CD14-positive monocyte (primary cell): ENCODE measurements at regions not wholly inside any gene's neighbourhood (a gene's known extent, or its start where the extent isn't known, plus 50 kb on each side); places are given as distances from the start of the nearest gene placed in this dataset.

Source experiments
- DNase-seq, 3 donors: peaks; one replicate each; pipeline ENCODE4 v3.0.0-alpha.2; 2011 to 2022
- H2AFZ ChIP-seq: 2 replicates; pipeline ENCODE4 v1.6.0; 2012; ENCODE audit warnings: mild to moderate bottlenecking, low read depth, low read length, inconsistent platforms; ENCODE audit not compliant: insufficient read depth, poor library complexity, severe bottlenecking
- H3K27ac ChIP-seq, 2 donors: 1 replicate in 1 of 2; 2 replicates in 1 of 2; pipeline ENCODE4 v1.5.1; 2012 to 2013; ENCODE audit warnings: low read length in 2 of 2, control low read depth in 1 of 2, inconsistent platforms in 1 of 2, low read depth in 1 of 2, mild to moderate bottlenecking in 1 of 2
- H3K27me3 ChIP-seq, 2 donors: one replicate each; pipeline versions ENCODE4 v1.6.0 to v1.6.1; 2011 to 2013; ENCODE audit warnings: low read length in 2 of 2; ENCODE audit not compliant: control insufficient read depth in 2 of 2, insufficient read depth in 2 of 2
- H3K36me3 ChIP-seq, 2 donors: replicated peaks in 1 of 2; 1 replicate in 1 of 2; 2 replicates in 1 of 2; pipeline versions ENCODE4 v1.5.1 to v1.6.1; 2012 to 2013; ENCODE audit warnings: low read length in 2 of 2, control low read depth in 1 of 2, inconsistent platforms in 1 of 2, mild to moderate bottlenecking in 1 of 2; ENCODE audit not compliant: insufficient read depth in 2 of 2, control insufficient read depth in 1 of 2
- H3K4me1 ChIP-seq, 2 donors: 1 replicate in 1 of 2; 2 replicates in 1 of 2; pipeline versions ENCODE4 v1.5.1 to v1.6.1; 2012 to 2013; ENCODE audit warnings: low read length in 2 of 2, control low read depth in 1 of 2, inconsistent platforms in 1 of 2, mild to moderate bottlenecking in 1 of 2, moderate library complexity in 1 of 2; ENCODE audit not compliant: insufficient read depth in 2 of 2, control insufficient read depth in 1 of 2
- H3K4me2 ChIP-seq: replicated peaks from 2 replicates; pipeline ENCODE3; 2012; ENCODE audit warnings: low read length, moderate library complexity, mild to moderate bottlenecking; ENCODE audit not compliant: poor library complexity, severe bottlenecking; ENCODE audit errors: extremely low read depth
- H3K4me3 ChIP-seq, 3 experiments: fragments of 200-600 bp in 1 of 3; sonication (generic) in 1 of 3; replicated peaks in 1 of 3; 1 replicate in 2 of 3; 2 replicates in 1 of 3; pipeline ENCODE4 v1.5.1; 2011 to 2013; ENCODE audit warnings: low read length in 3 of 3, mild to moderate bottlenecking in 3 of 3, control low read depth in 2 of 3, low read depth in 2 of 3, inconsistent platforms in 1 of 3, moderate library complexity in 1 of 3
- H3K79me2 ChIP-seq: 2 replicates; pipeline ENCODE4 v1.6.0; 2012; ENCODE audit warnings: mild to moderate bottlenecking, control low read depth, inconsistent platforms, low read length, moderate library complexity; ENCODE audit not compliant: insufficient read depth
- H3K9ac ChIP-seq: 2 replicates; pipeline ENCODE4 v1.6.0; 2017; ENCODE audit warnings: low read length, mild to moderate bottlenecking; ENCODE audit not compliant: insufficient read depth, poor library complexity, severe bottlenecking
- H3K9me3 ChIP-seq, 2 donors: replicated peaks in 1 of 2; 1 replicate in 1 of 2; 2 replicates in 1 of 2; pipeline versions ENCODE4 v1.5.1 to v1.6.1; 2012 to 2013; ENCODE audit warnings: low read length in 2 of 2, control low read depth in 1 of 2; ENCODE audit not compliant: control insufficient read depth in 1 of 2, insufficient read depth in 1 of 2
- H4K20me1 ChIP-seq: 2 replicates; pipeline ENCODE4 v1.6.0; 2012; ENCODE audit warnings: mild to moderate bottlenecking, low read length, control low read depth, moderate library complexity; ENCODE audit not compliant: insufficient read depth
- H3K27ac Mint-ChIP-seq, 7 donors: one replicate each; pipeline ENCODE4 v1.8.0; 2020; ENCODE audit warnings: mild to moderate bottlenecking in 7 of 7, mixed read lengths in 7 of 7, moderate library complexity in 6 of 7, inconsistent platforms in 2 of 7
- H3K27me3 Mint-ChIP-seq, 3 donors: one replicate each; pipeline ENCODE4 v1.8.0; 2021 to 2022; ENCODE audit warnings: low read depth in 3 of 3, mild to moderate bottlenecking in 3 of 3, mixed read lengths in 3 of 3, moderate library complexity in 3 of 3, inconsistent platforms in 1 of 3
- H3K36me3 Mint-ChIP-seq, 2 donors: one replicate each; pipeline ENCODE4 v1.8.0; 2020; ENCODE audit warnings: mixed read lengths in 2 of 2, inconsistent platforms in 1 of 2, mild to moderate bottlenecking in 1 of 2
- H3K4me1 Mint-ChIP-seq: one replicate; pipeline ENCODE4 v1.8.0; 2020; ENCODE audit warnings: mild to moderate bottlenecking, mixed read lengths
- H3K4me3 Mint-ChIP-seq, 2 donors: one replicate each; pipeline ENCODE4 v1.8.0; 2020; ENCODE audit warnings: mild to moderate bottlenecking in 2 of 2, mixed read lengths in 2 of 2, moderate library complexity in 1 of 2
- H3K9me3 Mint-ChIP-seq, 7 donors: one replicate each; pipeline ENCODE4 v1.8.0; 2020 to 2022; ENCODE audit warnings: mixed read lengths in 7 of 7, mild to moderate bottlenecking in 6 of 7, moderate library complexity in 6 of 7, inconsistent platforms in 2 of 7
- CTCF ChIP-seq: fragments of 200-600 bp; IDR thresholded peaks from one replicate; pipeline ENCODE4 v1.8.0; 2022; ENCODE audit warnings: antibody characterized with exemption, mild to moderate bottlenecking
- WGBS: methylation state at CpG from one replicate; pipeline ENCODE4 v1.1.5; 2013; ENCODE audit warnings: missing lambda C conversion rate; ENCODE audit not compliant: insufficient coverage; 5-methylcytosine and 5-hydroxymethylcytosine counted together
- intact Hi-C, 2 donors: fragments of 100-400 bp; cut with micrococcal nuclease; formaldehyde crosslinking; loops; one replicate each; pipeline versions ENCODE4 v1.15.0 to v1.15.1; 2023

GRCh38 chr9:111108946-111109345, 70.7 kb upstream of the LPAR1 start:
- H3K9ac ChIP-seq, result no peak overlapping the region
- WGBS, result 0% methylated on average over 2 of the region's 3 CpGs
- no peak for TF ChIP-seq CTCF
- H3K9me3 ChIP-seq, result no peaks in the 10 kb centered on the region
- no peaks in the 10 kb centered on the region for H3K27me3 Mint-ChIP-seq
- peak overlapping the region; percentile 34 to 85 (median 72) for H3K27ac Mint-ChIP-seq
- no peaks in the 10 kb centered on the region for H3K79me2 ChIP-seq
- H3K36me3 Mint-ChIP-seq, result no peaks in the 10 kb centered on the region
- H4K20me1 ChIP-seq, result no peaks in the 10 kb centered on the region
- H3K27me3 ChIP-seq, result no peaks in the 10 kb centered on the region
- H3K4me3 ChIP-seq, result no peak overlapping the region
- peaks cover 18 to 24% of the 10 kb centered on the region in 2 donors for H3K4me1 ChIP-seq
- no peak overlapping the region for H3K4me3 Mint-ChIP-seq
- intact Hi-C loops, result loop anchor here in 1 of 2 donors (10.0 kb wide), 1 partner anchor 74 kb away; the partner anchor contains the start of gene LPAR1
- peaks cover 24% of the 10 kb centered on the region for H3K4me1 Mint-ChIP-seq
- peak overlapping the region; percentile 24 to 63 for H3K27ac ChIP-seq
- H3K36me3 ChIP-seq, result no peaks in the 10 kb centered on the region
- peaks cover 0 to 3% (median 0%) of the 10 kb centered on the region in 7 donors for H3K9me3 Mint-ChIP-seq
- peak; percentile 76 to 83 (median 79) for DNase-seq
- H3K4me2 ChIP-seq, result no peak overlapping the region
- H2AFZ ChIP-seq, result no peak overlapping the region

GRCh38 chr9:111107141-111107540, 68.9 kb upstream of the LPAR1 start:
- no peaks in the 10 kb centered on the region for H3K27me3 Mint-ChIP-seq
- no peak for TF ChIP-seq CTCF
- H3K4me3 Mint-ChIP-seq, result no peak overlapping the region
- H3K4me1 Mint-ChIP-seq, result peaks cover 26% of the 10 kb centered on the region
- Histone ChIP-seq H4K20me1 (no peaks in the 10 kb centered on the region), H3K27ac (no peak overlapping the region), H3K4me1 (peaks cover 18 to 24% of the 10 kb centered on the region in 2 donors), H3K4me3 (no peak overlapping the region), H3K9me3 (no peaks in the 10 kb centered on the region), H3K36me3 (no peaks in the 10 kb centered on the region), H3K27me3 (no peaks in the 10 kb centered on the region), H3K4me2 (no peak overlapping the region), H2AFZ (no peak overlapping the region), H3K79me2 (no peaks in the 10 kb centered on the region), H3K9ac (no peak overlapping the region)
- 100% methylated on average over 5 of the region's 9 CpGs for WGBS
- H3K27ac Mint-ChIP-seq, result peak overlapping the region in 2 of 7 donors; percentile 30 to 73
- H3K9me3 Mint-ChIP-seq, result no peaks in the 10 kb centered on the region
- H3K36me3 Mint-ChIP-seq, result no peaks in the 10 kb centered on the region
- DNase-seq, result no peak
- intact Hi-C loops, result loop anchor here in 1 of 2 donors (10.0 kb wide), 1 partner anchor 72 kb away; the partner anchor contains the start of gene LPAR1
